ENCODE measurements at regions not wholly inside any gene's neighbourhood (a gene's known extent, or its start where the extent isn't known, plus 50 kb on each side); places are given as distances from the start of the nearest gene placed in this dataset.

GRCh38 chr4:144289667-144290428 lies 149.3 kb upstream of the GYPA start:
- Mint-ChIP-seq H3K4me1 (ENCODE audit: low read depth) (peaks cover 2% of the 10 kb centered on the region), H3K4me3 (ENCODE audit: low read depth) (no peak overlapping the region), H3K9me3 (ENCODE audit: low read depth) (no peaks in the 10 kb centered on the region), H3K27ac (no peak overlapping the region), H3K27me3 (no peaks in the 10 kb centered on the region), H3K36me3 (ENCODE audit: insufficient read depth) (no peaks in the 10 kb centered on the region)
- no peak for DNase-seq (ENCODE audit: low spot score, unreplicated experiment)
- no peak for TF ChIP-seq CTCF (IDR thresholded peaks at IDR 0.05; ENCODE audit: unreplicated experiment)

GRCh38 chr4:144291164-144291563 lies 150.6 kb upstream of the GYPA start:
- no peak for TF ChIP-seq CTCF (IDR thresholded peaks at IDR 0.05; ENCODE audit: unreplicated experiment)
- no peaks in the 10 kb centered on the region for H3K36me3 Mint-ChIP-seq (ENCODE audit: insufficient read depth)
- no peaks in the 10 kb centered on the region for H3K9me3 Mint-ChIP-seq (ENCODE audit: low read depth)
- DNase-seq (ENCODE audit: low spot score, unreplicated experiment) = no peak
- no peak overlapping the region for H3K4me3 Mint-ChIP-seq (ENCODE audit: low read depth)
- H3K4me1 Mint-ChIP-seq (ENCODE audit: low read depth) = peaks cover 2% of the 10 kb centered on the region
- H3K27ac Mint-ChIP-seq = no peak overlapping the region
- no peaks in the 10 kb centered on the region for H3K27me3 Mint-ChIP-seq

- Mint-ChIP-seq H3K27ac (no peak overlapping the region), H3K4me3 (ENCODE audit: low read depth) (no peak overlapping the region), H3K27me3 (no peaks in the 10 kb centered on the region), H3K36me3 (ENCODE audit: insufficient read depth) (no peaks in the 10 kb centered on the region), H3K4me1 (ENCODE audit: low read depth) (peaks cover 5% of the 10 kb centered on the region), H3K9me3 (ENCODE audit: low read depth) (no peaks in the 10 kb centered on the region)
- DNase-seq (ENCODE audit: low spot score, unreplicated experiment) = no peak
- TF ChIP-seq CTCF (IDR thresholded peaks at IDR 0.05; ENCODE audit: unreplicated experiment) = no peak
Observed at GRCh38 chr4:144294211-144294610, 153.7 kb upstream of the GYPA start.

GRCh38 chr4:144295286-144295995 lies 154.9 kb upstream of the GYPA start:
- TF ChIP-seq CTCF (IDR thresholded peaks at IDR 0.05; ENCODE audit: unreplicated experiment) = no peak
- H3K36me3 Mint-ChIP-seq (ENCODE audit: insufficient read depth) = no peaks in the 10 kb centered on the region
- H3K4me1 Mint-ChIP-seq (ENCODE audit: low read depth) = peaks cover 7% of the 10 kb centered on the region
- no peak for DNase-seq (ENCODE audit: low spot score, unreplicated experiment)
- no peak overlapping the region for H3K27ac Mint-ChIP-seq
- no peak overlapping the region for H3K4me3 Mint-ChIP-seq (ENCODE audit: low read depth)
- no peaks in the 10 kb centered on the region for H3K9me3 Mint-ChIP-seq (ENCODE audit: low read depth)
- H3K27me3 Mint-ChIP-seq = no peaks in the 10 kb centered on the region

GRCh38 chr4:144296941-144297340 lies 156.4 kb upstream of the GYPA start:
- DNase-seq (ENCODE audit: low spot score, unreplicated experiment) = no peak
- no peaks in the 10 kb centered on the region for H3K27me3 Mint-ChIP-seq
- H3K4me1 Mint-ChIP-seq (ENCODE audit: low read depth) = peaks cover 12% of the 10 kb centered on the region
- H3K4me3 Mint-ChIP-seq (ENCODE audit: low read depth) = no peak overlapping the region
- H3K9me3 Mint-ChIP-seq (ENCODE audit: low read depth) = no peaks in the 10 kb centered on the region
- H3K36me3 Mint-ChIP-seq (ENCODE audit: insufficient read depth) = no peaks in the 10 kb centered on the region
- H3K27ac Mint-ChIP-seq = no peak overlapping the region
- no peak for TF ChIP-seq CTCF (IDR thresholded peaks at IDR 0.05; ENCODE audit: unreplicated experiment)

All from progenitor cell of endocrine pancreas (in vitro differentiated cells).